HUES64 (cell line): ENCODE measurements at regions not wholly inside any gene's neighbourhood (a gene's known extent, or its start where the extent isn't known, plus 50 kb on each side); places are given as distances from the start of the nearest gene placed in this dataset.

Experiments
- H3K27ac ChIP-seq: 2 replicates; pipeline ENCODE4 v1.7.0; 2013; ENCODE audit warnings: low read depth, low read length, inconsistent platforms
- H3K27me3 ChIP-seq: 2 replicates; pipeline ENCODE4 v1.6.1; 2013; ENCODE audit warnings: mild to moderate bottlenecking, low read length; ENCODE audit not compliant: insufficient read depth
- H3K36me3 ChIP-seq: 2 replicates; pipeline ENCODE4 v1.6.1; 2013; ENCODE audit warnings: mild to moderate bottlenecking, low read length; ENCODE audit not compliant: insufficient read depth
- H3K4me1 ChIP-seq: 2 replicates; pipeline ENCODE4 v1.6.1; 2013; ENCODE audit warnings: mild to moderate bottlenecking, low read length, moderate library complexity; ENCODE audit not compliant: insufficient read depth
- H3K4me3 ChIP-seq: 2 replicates; pipeline ENCODE4 v1.5.1; 2013; ENCODE audit warnings: mild to moderate bottlenecking, low read length, moderate library complexity
- H3K9ac ChIP-seq: 2 replicates; pipeline ENCODE4 v1.6.1; 2013; ENCODE audit warnings: mild to moderate bottlenecking, low read depth, low read length
- H3K9me3 ChIP-seq: 2 replicates; pipeline ENCODE4 v1.6.1; 2013; ENCODE audit warnings: low read depth, low read length; ENCODE audit not compliant: insufficient read depth
- WGBS: fragments of 150-250, 120-280 bp; methylation state at CpG from one replicate; pipeline ENCODE4 v1.1.7; 2013; ENCODE audit warnings: missing lambda C conversion rate; 5-methylcytosine and 5-hydroxymethylcytosine counted together

GRCh38 chr4:115292320-115293092 lies 179.1 kb upstream of the NDST4 start:
- WGBS, result 92% methylated on average over 2 of the region's 2 CpGs
- H3K4me1 ChIP-seq, result no peaks in the 10 kb centered on the region

GRCh38 chr4:115287426-115287825 lies 174.0 kb upstream of the NDST4 start:
- Histone ChIP-seq H3K4me3 (no peak overlapping the region), H3K27me3 (no peaks in the 10 kb centered on the region), H3K27ac (no peak overlapping the region), H3K36me3 (no peaks in the 10 kb centered on the region), H3K4me1 (no peaks in the 10 kb centered on the region), H3K9ac (no peak overlapping the region), H3K9me3 (no peaks in the 10 kb centered on the region)
- WGBS, result 92% methylated on average over 1 of the region's 1 CpG

More at GRCh38 chr4:115292320-115293092, 179.1 kb upstream of the NDST4 start:
- H3K27me3 ChIP-seq, result no peaks in the 10 kb centered on the region
- H3K9me3 ChIP-seq, result no peaks in the 10 kb centered on the region
- no peak overlapping the region for H3K4me3 ChIP-seq
- H3K27ac ChIP-seq, result no peak overlapping the region
- no peak overlapping the region for H3K9ac ChIP-seq
- no peaks in the 10 kb centered on the region for H3K36me3 ChIP-seq

GRCh38 chr4:115279330-115279729 lies 165.9 kb upstream of the NDST4 start:
- Histone ChIP-seq H3K36me3 (no peaks in the 10 kb centered on the region), H3K4me1 (no peaks in the 10 kb centered on the region), H3K27ac (no peak overlapping the region), H3K9me3 (no peaks in the 10 kb centered on the region), H3K27me3 (no peaks in the 10 kb centered on the region), H3K9ac (no peak overlapping the region), H3K4me3 (no peak overlapping the region)
- WGBS, result 100% methylated on average over 1 of the region's 2 CpGs

- WGBS, result 97% methylated on average over 1 of the region's 1 CpG
- no peaks in the 10 kb centered on the region for H3K4me1 ChIP-seq
- H3K36me3 ChIP-seq, result no peaks in the 10 kb centered on the region
These were observed 165.4 kb upstream of the NDST4 start for GRCh38 chr4:115278830-115279229.

GRCh38 chr4:115275615-115276014 lies 162.2 kb upstream of the NDST4 start:
- H3K36me3 ChIP-seq, result no peaks in the 10 kb centered on the region

More at GRCh38 chr4:115278830-115279229, 165.4 kb upstream of the NDST4 start:
- Histone ChIP-seq H3K9me3 (no peaks in the 10 kb centered on the region), H3K9ac (no peak overlapping the region), H3K27ac (no peak overlapping the region), H3K4me3 (no peak overlapping the region), H3K27me3 (no peaks in the 10 kb centered on the region)

GRCh38 chr4:115274545-115274944 lies 161.1 kb upstream of the NDST4 start:
- no peak overlapping the region for H3K9ac ChIP-seq
- no peaks in the 10 kb centered on the region for H3K9me3 ChIP-seq
- no peaks in the 10 kb centered on the region for H3K4me1 ChIP-seq
- no peaks in the 10 kb centered on the region for H3K36me3 ChIP-seq
- H3K4me3 ChIP-seq, result no peak overlapping the region
- no peaks in the 10 kb centered on the region for H3K27me3 ChIP-seq
- H3K27ac ChIP-seq, result no peak overlapping the region

More at GRCh38 chr4:115275615-115276014, 162.2 kb upstream of the NDST4 start:
- no peak overlapping the region for H3K4me3 ChIP-seq
- H3K4me1 ChIP-seq, result no peaks in the 10 kb centered on the region
- no peaks in the 10 kb centered on the region for H3K9me3 ChIP-seq
- no peak overlapping the region for H3K9ac ChIP-seq
- WGBS, result 96% methylated on average over 2 of the region's 2 CpGs
- no peak overlapping the region for H3K27ac ChIP-seq
- no peaks in the 10 kb centered on the region for H3K27me3 ChIP-seq

- Histone ChIP-seq H3K9me3 (no peaks in the 10 kb centered on the region), H3K27ac (no peak overlapping the region), H3K9ac (no peak overlapping the region), H3K36me3 (no peaks in the 10 kb centered on the region), H3K27me3 (no peaks in the 10 kb centered on the region), H3K4me1 (no peaks in the 10 kb centered on the region), H3K4me3 (no peak overlapping the region)
- whole genome bisulfite sequencing, result no CpG with 5 or more reads among the region's 2 CpGs
These were observed 159.2 kb upstream of the NDST4 start for GRCh38 chr4:115272594-115272993.

GRCh38 chr4:115272185-115272584 lies 158.8 kb upstream of the NDST4 start:
- no peak overlapping the region for H3K9ac ChIP-seq
- H3K27me3 ChIP-seq, result no peaks in the 10 kb centered on the region
- H3K4me1 ChIP-seq, result no peaks in the 10 kb centered on the region
- no peak overlapping the region for H3K27ac ChIP-seq
- H3K4me3 ChIP-seq, result no peak overlapping the region
- H3K9me3 ChIP-seq, result no peaks in the 10 kb centered on the region
- 95% methylated on average over 1 of the region's 1 CpG for WGBS
- no peaks in the 10 kb centered on the region for H3K36me3 ChIP-seq

GRCh38 chr4:115260195-115260594 lies 146.8 kb upstream of the NDST4 start:
- Histone ChIP-seq H3K9me3 (no peaks in the 10 kb centered on the region), H3K4me1 (no peaks in the 10 kb centered on the region), H3K36me3 (no peaks in the 10 kb centered on the region), H3K27me3 (no peaks in the 10 kb centered on the region), H3K4me3 (no peak overlapping the region), H3K9ac (no peak overlapping the region), H3K27ac (no peak overlapping the region)
- WGBS, result 95% methylated on average over 1 of the region's 1 CpG

- WGBS, result 98% methylated on average over 2 of the region's 2 CpGs
- no peaks in the 10 kb centered on the region for H3K9me3 ChIP-seq
- no peaks in the 10 kb centered on the region for H3K4me1 ChIP-seq
- H3K27me3 ChIP-seq, result no peaks in the 10 kb centered on the region
- H3K36me3 ChIP-seq, result no peaks in the 10 kb centered on the region
- no peak overlapping the region for H3K9ac ChIP-seq
- H3K27ac ChIP-seq, result no peak overlapping the region
- H3K4me3 ChIP-seq, result no peak overlapping the region
These were observed 146.2 kb upstream of the NDST4 start for GRCh38 chr4:115259642-115260041.

GRCh38 chr4:115249808-115250207 lies 136.4 kb upstream of the NDST4 start:
- no peak overlapping the region for H3K9ac ChIP-seq
- H3K4me3 ChIP-seq, result no peak overlapping the region
- no peaks in the 10 kb centered on the region for H3K9me3 ChIP-seq
- H3K4me1 ChIP-seq, result peaks cover 8% of the 10 kb centered on the region; the same call in 1 of the 2 replicates
- no peaks in the 10 kb centered on the region for H3K36me3 ChIP-seq
- H3K27me3 ChIP-seq, result no peaks in the 10 kb centered on the region
- 95% methylated on average over 2 of the region's 3 CpGs for WGBS
- no peak overlapping the region for H3K27ac ChIP-seq
